B cell (primary cell): ENCODE measurements at regions not wholly inside any gene's neighbourhood (a gene's known extent, or its start where the extent isn't known, plus 50 kb on each side); places are given as distances from the start of the nearest gene placed in this dataset.
A peak's percentile ranks its signal among the peaks of the same experiment; 100 is the strongest.

ENCODE experiments used
- ATAC-seq: fragments of 200-7000 bp; cut with Tn5 transposase; one replicate; pipeline ENCODE4 v1.10.0; 2021; ENCODE audit warnings: low read depth, mild to moderate bottlenecking, moderate number of reproducible peaks, moderate library complexity
- CTCF ChIA-PET: fragments of 350-600 bp; sonication (Branson Sonifier 250); formaldehyde crosslinking; loops from one replicate; lab custom pipeline; 2021; ENCODE audit warnings: antibody characterized with exemption, inconsistent platforms; lab: Charles Lee
- POLR2A ChIA-PET: fragments of 350-600 bp; sonication (Branson Sonifier 250); formaldehyde crosslinking; loops from one replicate; lab custom pipeline; 2021; ENCODE audit warnings: antibody characterized with exemption; lab: Charles Lee
- DNase-seq: peaks from one replicate; pipeline ENCODE4 v3.0.0; 2013
- H2AFZ ChIP-seq: 2 replicates; pipeline ENCODE4 v1.6.1; 2012; ENCODE audit warnings: mild to moderate bottlenecking, low read depth, low read length; ENCODE audit not compliant: insufficient read depth, poor library complexity, severe bottlenecking
- H3K27ac ChIP-seq, 2 donors: 1 replicate in 1 of 2; 2 replicates in 1 of 2; pipeline ENCODE4 v1.5.1; 2012 to 2013; ENCODE audit warnings: low read length in 2 of 2, mild to moderate bottlenecking in 2 of 2, moderate library complexity in 1 of 2
- H3K27me3 ChIP-seq, 4 experiments: fragments of 200-600 bp in 1 of 4; sonication (generic) in 1 of 4; replicated peaks in 1 of 4; 1 replicate in 2 of 4; 2 replicates in 2 of 4; pipeline versions ENCODE4 v1.6.1 to v1.7.0; 2013 to 2016; ENCODE audit warnings: low read length in 3 of 4, mild to moderate bottlenecking in 2 of 4, mixed read lengths in 1 of 4, moderate library complexity in 1 of 4; ENCODE audit not compliant: insufficient read depth in 4 of 4, control insufficient read depth in 3 of 4; ENCODE audit errors: control extremely low read depth in 1 of 4
- H3K36me3 ChIP-seq, 2 experiments: replicated peaks in 1 of 2; 1 replicate in 1 of 2; 2 replicates in 1 of 2; pipeline versions ENCODE4 v1.6.1 to v1.7.1; 2013; ENCODE audit warnings: low read length in 1 of 2; ENCODE audit not compliant: insufficient read depth in 2 of 2, control insufficient read depth in 1 of 2; ENCODE audit errors: control extremely low read depth in 1 of 2, extremely low read depth in 1 of 2
- H3K4me1 ChIP-seq, 2 donors: fragments of 200-600 bp in 1 of 2; sonication (generic) in 1 of 2; 1 replicate in 1 of 2; 2 replicates in 1 of 2; pipeline versions ENCODE4 v1.5.1 to v1.6.1; 2013 to 2017; ENCODE audit warnings: low read length in 2 of 2; ENCODE audit not compliant: control insufficient read depth in 2 of 2, insufficient read depth in 2 of 2
- H3K4me2 ChIP-seq: replicated peaks from 2 replicates; pipeline ENCODE3; 2012; ENCODE audit warnings: mild to moderate bottlenecking, low read depth, low read length; ENCODE audit not compliant: poor library complexity, severe bottlenecking
- H3K4me3 ChIP-seq, 5 experiments: fragments of 200-600 bp in 1 of 5; sonication (generic) in 1 of 5; 1 replicate in 3 of 5; 2 replicates in 2 of 5; pipeline versions ENCODE4 v1.5.1 to v1.7.0; 2011 to 2016; ENCODE audit warnings: low read length in 4 of 5, mild to moderate bottlenecking in 4 of 5, low read depth in 2 of 5, control low read depth in 1 of 5, moderate library complexity in 1 of 5; ENCODE audit not compliant: insufficient read depth in 1 of 5; ENCODE audit errors: control extremely low read depth in 1 of 5, extremely low read depth in 1 of 5
- H3K79me2 ChIP-seq: fragments of 200-600 bp; sonication (generic); one replicate; pipeline ENCODE4 v1.6.0; 2016; ENCODE audit warnings: low read length; ENCODE audit not compliant: control insufficient read depth, insufficient read depth
- H3K9ac ChIP-seq: fragments of 200-600 bp; sonication (generic); 2 replicates; pipeline ENCODE4 v1.6.1; 2017; ENCODE audit warnings: mild to moderate bottlenecking, low read length, moderate library complexity
- H3K9me3 ChIP-seq, 3 donors: one replicate each; pipeline versions ENCODE4 v1.6.1 to v1.7.1; 2013; ENCODE audit warnings: low read length in 2 of 3; ENCODE audit not compliant: control insufficient read depth in 2 of 3, insufficient read depth in 1 of 3; ENCODE audit errors: control extremely low read depth in 1 of 3
- H4K20me1 ChIP-seq: 2 replicates; pipeline ENCODE4 v1.6.0; 2012; ENCODE audit warnings: mild to moderate bottlenecking, low read length; ENCODE audit not compliant: insufficient read depth, control insufficient read depth, poor library complexity, severe bottlenecking
- H3K27ac Mint-ChIP-seq: one replicate; pipeline ENCODE4 v1.8.0; 2021; ENCODE audit warnings: mixed read lengths
- H3K27me3 Mint-ChIP-seq: one replicate; pipeline ENCODE4 v1.8.0; 2021; ENCODE audit warnings: mixed read lengths
- H3K4me1 Mint-ChIP-seq: one replicate; pipeline ENCODE4 v1.8.0; 2021; ENCODE audit warnings: mixed read lengths
- H3K4me3 Mint-ChIP-seq: one replicate; pipeline ENCODE4 v1.8.0; 2021; ENCODE audit warnings: mixed read lengths
- H3K9me3 Mint-ChIP-seq: one replicate; pipeline ENCODE4 v1.8.0; 2022; ENCODE audit warnings: mixed read lengths; ENCODE audit not compliant: insufficient read depth
- EZH2 ChIP-seq: IDR thresholded peaks from 2 replicates; pipeline ENCODE4 v1.6.1; 2012; ENCODE audit warnings: borderline replicate concordance, low read depth, mild to moderate bottlenecking, moderate library complexity, low read length; ENCODE audit not compliant: insufficient read depth, poor library complexity, severe bottlenecking
- WGBS: methylation state at CpG from one replicate; pipeline ENCODE4 v1.1.5; 2013; ENCODE audit warnings: missing lambda C conversion rate; ENCODE audit not compliant: insufficient coverage; 5-methylcytosine and 5-hydroxymethylcytosine counted together
- intact Hi-C: fragments of 100-400 bp; cut with micrococcal nuclease; formaldehyde crosslinking; loops from one replicate; pipeline ENCODE4 v1.10.0; 2022
- TF ChIP-seq, protein P1 (sequence below): fragments of 200-600 bp; IDR thresholded peaks from one replicate; pipeline ENCODE4 v1.8.0; 2022; ENCODE audit warnings: antibody characterized with exemption, mild to moderate bottlenecking

DNA sequence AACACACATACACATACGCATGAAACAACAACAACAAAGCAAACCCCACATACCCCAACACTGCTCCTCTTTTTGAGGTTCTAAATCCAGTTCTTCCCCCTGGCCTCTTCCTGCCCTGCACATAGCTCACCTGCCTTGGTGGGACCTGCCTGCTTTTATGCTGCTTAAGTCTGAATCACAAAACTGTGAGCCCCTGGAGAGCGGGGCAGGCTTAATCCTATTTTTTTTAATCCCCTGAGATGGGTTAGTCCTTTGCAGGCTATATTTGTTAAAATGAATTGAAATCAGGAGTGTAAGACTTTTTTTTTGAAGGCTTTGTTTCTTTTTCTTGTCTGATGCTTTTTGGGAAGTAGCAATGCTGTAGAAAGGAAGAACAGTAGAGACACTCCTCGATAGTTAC lies 84.6 kb upstream of the MAX start:
- Histone ChIP-seq H3K4me2 (peak overlapping the region; percentile 17), H3K9me3 (peaks cover 0 to 9% (median 5%) of the 10 kb centered on the region in 3 donors), H2AFZ (peak overlapping the region; percentile 31), H3K4me3 (no peak overlapping the region), H3K4me1 (peaks cover 11 to 12% of the 10 kb centered on the region in 2 donors), H3K79me2 (no peaks in the 10 kb centered on the region), H3K27me3 (no peaks in the 10 kb centered on the region), H3K36me3 (no peaks in the 10 kb centered on the region), H3K9ac (no peak overlapping the region), H3K27ac (no peak overlapping the region), H4K20me1 (no peaks in the 10 kb centered on the region)
- 78% methylated on average over 1 of the region's 3 CpGs for WGBS
- ATAC-seq: no peak
- peaks cover 19% of the 10 kb centered on the region for H3K4me1 Mint-ChIP-seq
- H3K9me3 Mint-ChIP-seq: no peaks in the 10 kb centered on the region
- intact Hi-C loops: no loop called here
- ChIA-PET CTCF (interaction anchor here (1.3 to 4.4 kb wide), 3 partner anchors 8 to 638 kb away, joined by 4 to 16 read pairs (median 5); no protein-coding TSS in a partner anchor), POLR2A (no interaction called here)
- no peak overlapping the region for H3K4me3 Mint-ChIP-seq
- H3K27ac Mint-ChIP-seq: no peak overlapping the region
- no peak for DNase-seq
- no peak for TF ChIP-seq EZH2
- TF ChIP-seq, protein P1, sequence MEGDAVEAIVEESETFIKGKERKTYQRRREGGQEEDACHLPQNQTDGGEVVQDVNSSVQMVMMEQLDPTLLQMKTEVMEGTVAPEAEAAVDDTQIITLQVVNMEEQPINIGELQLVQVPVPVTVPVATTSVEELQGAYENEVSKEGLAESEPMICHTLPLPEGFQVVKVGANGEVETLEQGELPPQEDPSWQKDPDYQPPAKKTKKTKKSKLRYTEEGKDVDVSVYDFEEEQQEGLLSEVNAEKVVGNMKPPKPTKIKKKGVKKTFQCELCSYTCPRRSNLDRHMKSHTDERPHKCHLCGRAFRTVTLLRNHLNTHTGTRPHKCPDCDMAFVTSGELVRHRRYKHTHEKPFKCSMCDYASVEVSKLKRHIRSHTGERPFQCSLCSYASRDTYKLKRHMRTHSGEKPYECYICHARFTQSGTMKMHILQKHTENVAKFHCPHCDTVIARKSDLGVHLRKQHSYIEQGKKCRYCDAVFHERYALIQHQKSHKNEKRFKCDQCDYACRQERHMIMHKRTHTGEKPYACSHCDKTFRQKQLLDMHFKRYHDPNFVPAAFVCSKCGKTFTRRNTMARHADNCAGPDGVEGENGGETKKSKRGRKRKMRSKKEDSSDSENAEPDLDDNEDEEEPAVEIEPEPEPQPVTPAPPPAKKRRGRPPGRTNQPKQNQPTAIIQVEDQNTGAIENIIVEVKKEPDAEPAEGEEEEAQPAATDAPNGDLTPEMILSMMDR: no peak
- H3K27me3 Mint-ChIP-seq: no peaks in the 10 kb centered on the region

DNA sequence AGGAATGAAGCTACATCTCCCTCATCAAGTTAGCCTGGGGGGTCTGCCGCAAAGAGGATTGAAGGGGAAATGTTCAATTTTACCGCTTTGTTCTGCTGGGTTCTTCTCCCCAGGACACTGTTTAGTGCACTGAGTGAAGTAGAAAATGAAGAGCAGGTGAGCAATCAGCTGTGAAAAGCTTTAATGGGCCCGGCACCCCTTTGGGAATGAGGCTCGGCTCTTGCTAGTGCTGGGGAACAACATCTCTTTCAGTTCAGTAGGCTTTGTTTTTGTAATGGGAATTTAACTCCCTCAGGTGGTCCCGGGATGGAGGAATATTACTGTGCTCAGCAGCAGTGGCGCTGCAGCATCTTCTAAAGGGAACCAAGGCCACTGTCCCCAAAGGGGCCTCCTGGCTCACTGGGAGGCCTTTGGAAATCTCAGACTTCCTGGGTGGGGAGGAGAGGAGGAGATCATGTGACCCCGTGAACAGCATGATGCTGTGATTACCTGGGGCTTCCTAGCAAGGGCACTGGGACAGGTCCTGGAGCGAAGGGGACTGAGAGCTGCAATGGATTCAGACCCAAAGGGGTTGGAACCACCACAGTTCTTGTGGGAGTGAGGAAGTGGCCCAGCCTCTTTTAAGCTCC lies 85.2 kb upstream of the MAX start:
- POLR2A ChIA-PET: no interaction called here

More for the DNA sequence above, 85.2 kb upstream of the MAX start:
- no peak overlapping the region for H3K9ac ChIP-seq
- H3K27me3 Mint-ChIP-seq: no peaks in the 10 kb centered on the region
- WGBS: 84% methylated on average over 7 of the region's 8 CpGs
- no peaks in the 10 kb centered on the region for H3K27me3 ChIP-seq
- H3K4me1 Mint-ChIP-seq: peaks cover 19% of the 10 kb centered on the region
- peak overlapping the region; percentile 17 for H3K4me2 ChIP-seq
- H2AFZ ChIP-seq: peak overlapping the region; percentile 31
- H3K4me1 ChIP-seq: peaks cover 11 to 12% of the 10 kb centered on the region in 2 donors
- H4K20me1 ChIP-seq: no peaks in the 10 kb centered on the region
- no peak overlapping the region for H3K4me3 ChIP-seq
- H3K36me3 ChIP-seq: no peaks in the 10 kb centered on the region
- TF ChIP-seq EZH2: no peak
- TF ChIP-seq, protein P1: no peak
- DNase-seq (no peak), ATAC-seq (no peak)
- H3K27ac ChIP-seq: no peak overlapping the region
- intact Hi-C loops: no loop called here
- no peaks in the 10 kb centered on the region for H3K79me2 ChIP-seq
- no peaks in the 10 kb centered on the region for H3K9me3 Mint-ChIP-seq
- peaks cover 0 to 3% (median 1%) of the 10 kb centered on the region in 3 donors for H3K9me3 ChIP-seq
- CTCF ChIA-PET: interaction anchor here (1.2 to 4.4 kb wide), 4 partner anchors 8 to 637 kb away, joined by 3 to 16 read pairs (median 4); no protein-coding TSS in a partner anchor
- H3K27ac Mint-ChIP-seq: no peak overlapping the region
- H3K4me3 Mint-ChIP-seq: peak overlapping the region; percentile 11
